H1 (cell line): ENCODE measurements at regions not wholly inside any gene's neighbourhood (a gene's known extent, or its start where the extent isn't known, plus 50 kb on each side); places are given as distances from the start of the nearest gene placed in this dataset.

Experiments used
- CTCF ChIA-PET: fragments of 300-600 bp; sonication (Branson Sonifier 250); formaldehyde crosslinking; loops from one replicate; lab custom pipeline; 2021; ENCODE audit not compliant: partially characterized antibody; lab: Charles Lee
- POLR2A ChIA-PET: fragments of 300-600 bp; sonication (Branson Sonifier 250); formaldehyde crosslinking; loops from one replicate; lab custom pipeline; 2021; ENCODE audit warnings: inconsistent platforms; ENCODE audit not compliant: partially characterized antibody; lab: Charles Lee
- DNase-seq, 2 experiments: peaks; one replicate each; pipeline versions ENCODE4 v3.0.0 to v3.0.0-alpha.2; 2010 to 2022; ENCODE audit warnings: low spot score in 2 of 2, low read depth in 1 of 2, mixed read lengths in 1 of 2
- FAIRE-seq: peaks from 2 replicates; lab custom pipeline; 2011; peaks lifted over from hg19 to GRCh38; lab: Jason Lieb, UNC
- H2AFZ ChIP-seq: 2 replicates; pipeline ENCODE4 v1.8.1; 2012; ENCODE audit warnings: low read length, inconsistent platforms
- H2AK5ac ChIP-seq: 2 replicates; pipeline ENCODE4 v1.6.1; 2013; ENCODE audit warnings: low read depth, low read length
- H2BK120ac ChIP-seq: replicated peaks from 2 replicates; pipeline ENCODE3; 2013; ENCODE audit warnings: low read depth, low read length, inconsistent platforms
- H2BK12ac ChIP-seq: 2 replicates; pipeline ENCODE4 v1.6.1; 2013; ENCODE audit warnings: low read depth, low read length
- H2BK15ac ChIP-seq: 2 replicates; pipeline ENCODE4 v1.6.1; 2013; ENCODE audit warnings: low read length
- H2BK20ac ChIP-seq: 2 replicates; pipeline ENCODE4 v1.6.1; 2013; ENCODE audit warnings: low read length
- H2BK5ac ChIP-seq: 2 replicates; pipeline ENCODE4 v1.6.1; 2013; ENCODE audit warnings: low read depth, low read length
- H3K14ac ChIP-seq: 2 replicates; pipeline ENCODE4 v1.6.1; 2013; ENCODE audit warnings: inconsistent platforms; ENCODE audit not compliant: insufficient read length
- H3K18ac ChIP-seq: 2 replicates; pipeline ENCODE4 v1.6.1; 2013; ENCODE audit warnings: low read length; ENCODE audit errors: extremely low read depth
- H3K23ac ChIP-seq: 2 replicates; pipeline ENCODE4 v1.6.1; 2013; ENCODE audit warnings: inconsistent platforms; ENCODE audit not compliant: insufficient read length
- H3K23me2 ChIP-seq: 2 replicates; pipeline ENCODE4 v1.6.1; 2013; ENCODE audit warnings: low read depth, low read length
- H3K27ac ChIP-seq: 2 replicates; pipeline ENCODE4 v1.6.1; 2011; ENCODE audit warnings: low read depth, low read length, inconsistent platforms
- H3K27me3 ChIP-seq, 4 experiments: replicated peaks in 1 of 4; 1 replicate in 1 of 4; 2 replicates in 3 of 4; pipeline versions ENCODE4 v1.6.1 to v1.8.1; 2011 to 2013; ENCODE audit warnings: low read length in 3 of 4, mild to moderate bottlenecking in 3 of 4, inconsistent platforms in 2 of 4, mixed read lengths in 2 of 4, moderate library complexity in 1 of 4; ENCODE audit not compliant: control insufficient read depth in 3 of 4, insufficient read depth in 3 of 4; ENCODE audit errors: extremely low read depth in 1 of 4
- H3K36me3 ChIP-seq, 4 experiments: 2 replicates each; pipeline versions ENCODE4 v1.6.1 to v1.8.1; 2011 to 2013; ENCODE audit warnings: mild to moderate bottlenecking in 4 of 4, low read length in 3 of 4, moderate library complexity in 2 of 4, control low read depth in 1 of 4, inconsistent platforms in 1 of 4; ENCODE audit not compliant: insufficient read depth in 4 of 4, control insufficient read depth in 2 of 4
- H3K4ac ChIP-seq: replicated peaks from 2 replicates; pipeline ENCODE3; 2013; ENCODE audit warnings: low read length, low read depth, mixed read lengths, inconsistent platforms; ENCODE audit not compliant: insufficient read length
- H3K4me1 ChIP-seq, 4 experiments: replicated peaks in 1 of 4; 1 replicate in 1 of 4; 2 replicates in 3 of 4; pipeline versions ENCODE4 v1.6.1 to v1.8.1; 2011 to 2013; ENCODE audit warnings: low read length in 3 of 4, inconsistent platforms in 2 of 4, mixed read lengths in 1 of 4; ENCODE audit not compliant: insufficient read depth in 4 of 4, control insufficient read depth in 3 of 4
- H3K4me2 ChIP-seq, 2 experiments: 2 replicates each; pipeline versions ENCODE4 v1.6.1 to v1.8.1; 2011 to 2013; ENCODE audit warnings: low read depth in 2 of 2, low read length in 2 of 2, control low read depth in 1 of 2, inconsistent platforms in 1 of 2, mild to moderate bottlenecking in 1 of 2; ENCODE audit not compliant: insufficient read depth in 1 of 2
- H3K4me3 ChIP-seq, 4 experiments: fragments of 200-600, 300-600 bp in 1 of 4; sonication (generic), shearing (Covaris generic), sonication (Bioruptor Twin) in 1 of 4; 2 replicates each; pipeline versions ENCODE4 v1.5.1 to v1.8.1; 2011 to 2016; ENCODE audit warnings: low read length in 4 of 4, low read depth in 3 of 4, control low read depth in 2 of 4, inconsistent platforms in 2 of 4, mild to moderate bottlenecking in 2 of 4, mixed read lengths in 1 of 4, moderate library complexity in 1 of 4; ENCODE audit not compliant: insufficient read depth in 2 of 4; ENCODE audit errors: extremely low read depth in 1 of 4
- H3K56ac ChIP-seq: replicated peaks from 2 replicates; pipeline ENCODE3; 2013; ENCODE audit warnings: low read depth, mild to moderate bottlenecking, mixed read lengths, low read length, inconsistent platforms; ENCODE audit not compliant: insufficient read length
- H3K79me1 ChIP-seq: 2 replicates; pipeline ENCODE4 v1.6.1; 2013; ENCODE audit warnings: low read depth, low read length, control low read depth
- H3K79me2 ChIP-seq, 2 experiments: 2 replicates each; pipeline versions ENCODE4 v1.6.1 to v1.8.1; 2012 to 2013; ENCODE audit warnings: low read length in 2 of 2, mild to moderate bottlenecking in 2 of 2, inconsistent platforms in 1 of 2; ENCODE audit not compliant: insufficient read depth in 2 of 2, control insufficient read depth in 1 of 2
- H3K9ac ChIP-seq, 4 experiments: replicated peaks in 1 of 4; 1 replicate in 1 of 4; 2 replicates in 3 of 4; pipeline versions ENCODE4 v1.6.1 to v1.8.1; 2011 to 2013; ENCODE audit warnings: low read depth in 3 of 4, low read length in 3 of 4, control low read depth in 2 of 4, mild to moderate bottlenecking in 2 of 4, moderate library complexity in 2 of 4, inconsistent platforms in 1 of 4; ENCODE audit errors: extremely low read depth in 1 of 4
- H3K9me3 ChIP-seq, 2 experiments: 2 replicates each; pipeline versions ENCODE4 v1.6.1 to v1.8.1; 2012 to 2013; ENCODE audit warnings: mild to moderate bottlenecking in 2 of 2, moderate library complexity in 2 of 2, control low read depth in 1 of 2, inconsistent platforms in 1 of 2, low read depth in 1 of 2, low read length in 1 of 2, mixed read lengths in 1 of 2; ENCODE audit not compliant: insufficient read depth in 2 of 2
- H4K20me1 ChIP-seq, 2 experiments: replicated peaks in 1 of 2; 2 replicates each; pipeline versions ENCODE3 to v1.8.1; 2011 to 2013; ENCODE audit warnings: inconsistent platforms in 2 of 2, low read length in 2 of 2, mild to moderate bottlenecking in 1 of 2; ENCODE audit not compliant: insufficient read depth in 2 of 2, control insufficient read depth in 1 of 2
- H4K5ac ChIP-seq: 2 replicates; pipeline ENCODE4 v1.6.1; 2013; ENCODE audit warnings: low read length, low read depth, mixed read lengths, inconsistent platforms; ENCODE audit not compliant: insufficient read length
- H4K8ac ChIP-seq: 2 replicates; pipeline ENCODE4 v1.8.0; 2013; ENCODE audit warnings: mild to moderate bottlenecking, moderate library complexity, low read length, inconsistent platforms; ENCODE audit not compliant: insufficient read depth; ENCODE audit errors: extremely low read depth
- H4K91ac ChIP-seq: replicated peaks from 2 replicates; pipeline ENCODE3; 2013; ENCODE audit warnings: low read length, mixed read lengths, inconsistent platforms; ENCODE audit not compliant: insufficient read length
- CHD2 ChIP-seq: IDR thresholded peaks from 2 replicates; pipeline ENCODE4 v1.6.1; 2012; ENCODE audit warnings: low read length, improper control_type of control experiment
- KDM1A ChIP-seq: fragments of 200-600, 300-600 bp; sonication (generic); IDR thresholded peaks from 2 replicates; pipeline ENCODE4 v1.7.1; 2016; ENCODE audit warnings: mild to moderate bottlenecking, low read length, borderline replicate concordance
- WGBS, 2 experiments: shearing (Covaris generic) in 1 of 2; methylation state at CpG; one replicate each; pipeline versions ENCODE4 v1.1.6 to v1.1.7; 2013 to 2015; ENCODE audit warnings: low lambda C conversion rate in 2 of 2, mixed read lengths in 2 of 2, inconsistent platforms in 1 of 2, low coverage in 1 of 2, missing lambda C conversion rate in 1 of 2; ENCODE audit not compliant: insufficient replicate concordance in 2 of 2, insufficient coverage in 1 of 2, insufficient read length in 1 of 2; ENCODE audit errors: extremely low coverage in 1 of 2, missing lambda C conversion rate in 1 of 2; 5-methylcytosine and 5-hydroxymethylcytosine counted together

DNA sequence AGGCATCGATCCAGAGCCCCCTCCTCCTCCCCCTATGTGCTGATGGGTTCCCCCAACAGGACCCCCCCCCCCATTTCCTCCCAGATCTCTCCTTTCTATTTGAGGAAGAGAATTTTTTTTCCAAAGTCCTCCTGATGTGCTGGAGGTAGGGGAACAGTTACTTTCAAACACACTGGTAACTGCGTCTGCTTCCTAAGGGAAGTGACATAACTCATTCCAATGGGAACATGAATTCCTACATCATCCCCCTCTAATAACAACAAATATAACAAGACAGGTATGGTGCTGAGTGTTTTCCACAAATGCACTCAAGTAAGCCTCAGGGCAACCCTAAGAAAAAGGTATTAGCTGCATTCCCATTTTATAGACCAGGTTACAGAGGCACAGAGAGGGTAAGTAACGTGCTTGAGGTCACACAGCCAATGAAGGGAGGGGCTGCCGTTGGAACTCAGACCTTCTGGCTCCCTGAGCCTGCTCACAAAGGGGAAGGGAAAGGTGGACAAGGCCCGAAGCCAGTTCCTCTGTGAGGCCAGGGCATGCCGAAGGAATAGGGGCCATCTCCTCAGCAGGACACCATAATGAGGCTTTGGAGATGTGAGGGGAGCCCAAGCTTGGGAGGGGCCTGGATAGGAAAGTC is 121.1 kb upstream of the NCOR2 start:
- Histone ChIP-seq H2BK120ac (no peak overlapping the region), H4K8ac (no peak overlapping the region), H4K5ac (no peak overlapping the region), H3K9ac (no peak overlapping the region), H3K23me2 (no peaks in the 10 kb centered on the region), H2BK5ac (no peak overlapping the region), H2AFZ (no peak overlapping the region), H3K27ac (no peak overlapping the region), H3K4me1 (peaks cover 0 to 2% (median 0%) of the 10 kb centered on the region in 4 experiments; a peak in 3 of 7 replicates), H3K36me3 (no peaks in the 10 kb centered on the region), H3K23ac (no peak overlapping the region), H3K56ac (no peak overlapping the region), H2BK15ac (0 out of 2 replicates have a peak overlapping the region, but pooled peaks have one; percentile 72), H3K27me3 (no peaks in the 10 kb centered on the region), H3K79me1 (no peaks in the 10 kb centered on the region), H3K9me3 (no peaks in the 10 kb centered on the region; a peak in 1 of 4 replicates), H3K4me2 (no peak overlapping the region), H3K18ac (no peak overlapping the region; the same call in 1 of the 2 replicates), H3K4me3 (no peak overlapping the region), H2AK5ac (no peak overlapping the region), H3K14ac (no peak overlapping the region), H4K91ac (no peak overlapping the region), H4K20me1 (no peaks in the 10 kb centered on the region), H3K4ac (no peak overlapping the region), H2BK20ac (no peak overlapping the region), H3K79me2 (no peaks in the 10 kb centered on the region), H2BK12ac (peak overlapping the region; percentile 1; the same call in 1 of the 2 replicates)
- ChIA-PET POLR2A (no interaction called here), CTCF (interaction anchor here (0.6 to 1.1 kb wide), 4 partner anchors 14 to 317 kb away, joined by 3 read pairs; no protein-coding TSS in a partner anchor)
- no peak for DNase-seq
- no peak for TF ChIP-seq CHD2
- peak; percentile 85 for TF ChIP-seq KDM1A
- WGBS, 2 experiments = 91% methylated on average over 5 of the region's 6 CpGs; no CpG with 5 or more reads in 1 of the 2 experiments
- FAIRE-seq = no peak
